Neural crest cell (in vitro differentiated cells): ENCODE measurements at regions not wholly inside any gene's neighbourhood (a gene's known extent, or its start where the extent isn't known, plus 50 kb on each side); places are given as distances from the start of the nearest gene placed in this dataset.
A peak's percentile ranks its signal among the peaks of the same experiment; 100 is the strongest.

Source experiments
- DNase-seq: peaks from one replicate; pipeline ENCODE4 v3.0.0; 2021; ENCODE audit warnings: low read depth, mixed read lengths, low spot score
- H3K27ac Mint-ChIP-seq: one replicate; pipeline ENCODE4 v1.8.0; 2021; ENCODE audit warnings: mild to moderate bottlenecking, mixed read lengths; ENCODE audit not compliant: unreplicated experiment
- H3K27me3 Mint-ChIP-seq: 2 replicates; pipeline ENCODE4 v1.8.0; 2021; ENCODE audit warnings: low read depth, mild to moderate bottlenecking, mixed read lengths
- H3K36me3 Mint-ChIP-seq: 2 replicates; pipeline ENCODE4 v1.8.0; 2021; ENCODE audit warnings: low read depth, mild to moderate bottlenecking, mixed read lengths
- H3K4me1 Mint-ChIP-seq: 2 replicates; pipeline ENCODE4 v1.8.0; 2021; ENCODE audit warnings: mixed read lengths
- H3K4me3 Mint-ChIP-seq: one replicate; pipeline ENCODE4 v1.8.0; 2021; ENCODE audit warnings: mild to moderate bottlenecking, mixed read lengths
- H3K9me3 Mint-ChIP-seq: 2 replicates; pipeline ENCODE4 v1.8.0; 2021; ENCODE audit warnings: mixed read lengths
- CTCF ChIP-seq: fragments of 200-600 bp; sonication (generic); conservative IDR thresholded peaks from 2 replicates; pipeline ENCODE4 v1.5.0; 2021; ENCODE audit warnings: antibody characterized with exemption, mild to moderate bottlenecking

DNA sequence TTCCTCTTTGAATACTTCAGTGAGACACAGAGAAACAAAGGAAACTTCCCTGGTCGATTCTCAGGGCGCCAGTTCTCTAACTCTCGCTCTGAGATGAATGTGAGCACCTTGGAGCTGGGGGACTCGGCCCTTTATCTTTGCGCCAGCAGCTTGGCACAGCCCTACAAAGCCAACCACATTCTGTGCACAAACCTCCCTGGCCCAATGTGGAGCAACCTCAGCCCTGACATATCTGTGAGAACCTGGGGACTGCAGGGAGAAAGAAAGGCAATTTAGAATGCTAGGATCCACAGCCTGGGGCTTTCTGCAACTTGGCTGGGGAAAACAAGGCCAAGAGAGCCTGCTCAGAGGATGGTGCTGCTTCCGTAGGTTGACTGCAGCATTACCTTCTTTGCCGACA lies 63.5 kb upstream of the PRSS58 start:
- Mint-ChIP-seq H3K27ac (peak overlapping the region; percentile 12), H3K4me1 (peaks cover 19% of the 10 kb centered on the region), H3K9me3 (no peaks in the 10 kb centered on the region), H3K36me3 (no peaks in the 10 kb centered on the region), H3K27me3 (peaks cover 4% of the 10 kb centered on the region), H3K4me3 (no peak overlapping the region)
- TF ChIP-seq CTCF: no peak
- no peak for DNase-seq

DNA sequence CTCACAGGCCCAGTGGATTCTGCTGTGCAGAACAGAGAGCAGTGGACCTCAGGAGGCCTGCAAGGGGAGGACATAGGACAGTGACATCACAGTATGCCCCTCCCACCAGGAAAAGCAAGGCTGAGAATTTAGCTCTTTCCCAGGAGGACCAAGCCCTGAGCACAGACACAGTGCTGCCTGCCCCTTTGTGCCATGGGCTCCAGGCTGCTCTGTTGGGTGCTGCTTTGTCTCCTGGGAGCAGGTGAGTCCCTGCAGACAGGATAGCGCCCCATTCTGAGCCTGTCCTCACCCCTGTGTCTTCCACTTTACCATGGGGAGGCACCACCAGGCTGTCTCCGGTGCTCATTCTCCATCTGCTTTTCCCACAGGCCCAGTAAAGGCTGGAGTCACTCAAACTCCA lies 63.0 kb upstream of the PRSS58 start:
- Mint-ChIP-seq H3K27ac (no peak overlapping the region), H3K27me3 (peaks cover 4% of the 10 kb centered on the region), H3K36me3 (no peaks in the 10 kb centered on the region), H3K9me3 (no peaks in the 10 kb centered on the region), H3K4me1 (peaks cover 17% of the 10 kb centered on the region), H3K4me3 (no peak overlapping the region)
- no peak for TF ChIP-seq CTCF
- DNase-seq: no peak

GRCh38 chr7:142319970-142320369 lies 62.1 kb upstream of the PRSS58 start:
- peaks cover 5% of the 10 kb centered on the region for H3K27me3 Mint-ChIP-seq
- no peak overlapping the region for H3K27ac Mint-ChIP-seq
- TF ChIP-seq CTCF: peak; percentile 62
- H3K9me3 Mint-ChIP-seq: no peaks in the 10 kb centered on the region
- DNase-seq: no peak
- H3K4me3 Mint-ChIP-seq: no peak overlapping the region
- no peaks in the 10 kb centered on the region for H3K36me3 Mint-ChIP-seq
- H3K4me1 Mint-ChIP-seq: peaks cover 14% of the 10 kb centered on the region

DNA sequence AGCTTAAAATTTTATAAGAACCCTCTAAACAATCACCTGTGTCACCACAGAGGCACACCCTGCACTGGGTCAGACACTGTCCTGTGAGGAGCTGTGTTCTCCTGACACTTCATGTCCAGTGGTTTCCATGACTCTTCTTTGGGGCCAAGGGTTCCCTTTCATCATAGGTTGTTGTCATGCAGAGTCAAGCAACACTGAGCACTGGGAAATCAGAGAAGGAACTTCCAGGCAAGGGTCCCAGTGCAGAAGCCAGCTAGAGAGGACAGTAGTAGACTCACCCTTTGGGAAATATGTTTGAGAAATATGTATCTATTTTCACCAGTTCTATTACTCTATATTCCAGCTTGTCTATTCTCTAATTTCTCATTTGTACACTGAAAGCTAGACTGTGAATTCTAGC lies 56.4 kb upstream of the PRSS58 start:
- Mint-ChIP-seq H3K27me3 (peaks cover 5% of the 10 kb centered on the region), H3K4me3 (no peak overlapping the region), H3K9me3 (no peaks in the 10 kb centered on the region), H3K27ac (no peak overlapping the region), H3K36me3 (no peaks in the 10 kb centered on the region), H3K4me1 (peaks cover 5% of the 10 kb centered on the region)
- no peak for DNase-seq
- TF ChIP-seq CTCF: no peak

GRCh38 chr7:142313528-142313927 lies 55.7 kb upstream of the PRSS58 start:
- Mint-ChIP-seq H3K9me3 (no peaks in the 10 kb centered on the region), H3K27ac (no peak overlapping the region), H3K4me1 (peaks cover 5% of the 10 kb centered on the region), H3K36me3 (no peaks in the 10 kb centered on the region), H3K27me3 (peaks cover 5% of the 10 kb centered on the region), H3K4me3 (no peak overlapping the region)
- DNase-seq: no peak
- TF ChIP-seq CTCF: no peak

- Mint-ChIP-seq H3K9me3 (no peaks in the 10 kb centered on the region), H3K36me3 (no peaks in the 10 kb centered on the region), H3K27ac (no peak overlapping the region), H3K4me1 (peaks cover 5% of the 10 kb centered on the region), H3K4me3 (no peak overlapping the region), H3K27me3 (peaks cover 2% of the 10 kb centered on the region)
- no peak for DNase-seq
- no peak for TF ChIP-seq CTCF
Observed at GRCh38 chr7:142311876-142312275, 54.0 kb upstream of the PRSS58 start.
